ENCODE measurements at regions not wholly inside any gene's neighbourhood (a gene's known extent, or its start where the extent isn't known, plus 50 kb on each side); places are given as distances from the start of the nearest gene placed in this dataset.

- no peak for TF ChIP-seq EP300 (IDR thresholded peaks at IDR 0.05)
- TF ChIP-seq CTCF (IDR thresholded peaks at IDR 0.05): no peak
- no peak for TF ChIP-seq POLR2A (IDR thresholded peaks at IDR 0.05)
- no peak overlapping the region for H3K27ac ChIP-seq
- no peak overlapping the region for H3K4me3 ChIP-seq
- no peaks in the 10 kb centered on the region for H3K9me3 ChIP-seq
- H3K27me3 ChIP-seq: no peaks in the 10 kb centered on the region
- H3K36me3 ChIP-seq: no peaks in the 10 kb centered on the region
- 63 to 87% (median 85%) methylated on average over 1 of the region's 1 CpG for WGBS, 3 donors
- intact Hi-C loops (cut with DNase I): no loop called here
- no peaks in the 10 kb centered on the region for H3K4me1 ChIP-seq (ENCODE audit: insufficient read depth)
- no peak for DNase-seq
These were observed 568.8 kb upstream of the ADARB2 start for GRCh38 chr10:2306081-2306480.

GRCh38 chr10:2303169-2303568 is 565.8 kb upstream of the ADARB2 start:
- Histone ChIP-seq H3K27me3 (no peaks in the 10 kb centered on the region), H3K36me3 (no peaks in the 10 kb centered on the region), H3K27ac (no peak overlapping the region), H3K9me3 (no peaks in the 10 kb centered on the region), H3K4me1 (ENCODE audit: insufficient read depth) (no peaks in the 10 kb centered on the region), H3K4me3 (no peak overlapping the region)
- no peak for TF ChIP-seq CTCF (IDR thresholded peaks at IDR 0.05)
- no peak for TF ChIP-seq EP300 (IDR thresholded peaks at IDR 0.05)
- no peak for TF ChIP-seq POLR2A (IDR thresholded peaks at IDR 0.05)
- intact Hi-C loops (cut with DNase I): no loop called here
- WGBS, 3 donors: 62 to 74% (median 66%) methylated on average over 2 of the region's 2 CpGs
- no peak for DNase-seq

- 86 to 89% (median 88%) methylated on average over 8 of the region's 8 CpGs for WGBS, 3 donors
- Histone ChIP-seq H3K4me3 (no peak overlapping the region), H3K27ac (no peak overlapping the region), H3K27me3 (no peaks in the 10 kb centered on the region), H3K4me1 (ENCODE audit: insufficient read depth) (no peaks in the 10 kb centered on the region), H3K9me3 (no peaks in the 10 kb centered on the region), H3K36me3 (no peaks in the 10 kb centered on the region)
- intact Hi-C loops (cut with DNase I): no loop called here
- TF ChIP-seq EP300 (IDR thresholded peaks at IDR 0.05): no peak
- TF ChIP-seq CTCF (IDR thresholded peaks at IDR 0.05): no peak
- TF ChIP-seq POLR2A (IDR thresholded peaks at IDR 0.05): no peak
- DNase-seq: no peak
These were observed 563.9 kb upstream of the ADARB2 start for GRCh38 chr10:2301227-2301626.

GRCh38 chr10:2300231-2300630 is 562.9 kb upstream of the ADARB2 start:
- no peaks in the 10 kb centered on the region for H3K27me3 ChIP-seq
- H3K4me3 ChIP-seq: no peak overlapping the region
- H3K27ac ChIP-seq: no peak overlapping the region
- intact Hi-C loops (cut with DNase I): no loop called here
- no peaks in the 10 kb centered on the region for H3K4me1 ChIP-seq (ENCODE audit: insufficient read depth)
- no peak for TF ChIP-seq EP300 (IDR thresholded peaks at IDR 0.05)
- no peak for TF ChIP-seq POLR2A (IDR thresholded peaks at IDR 0.05)
- TF ChIP-seq CTCF (IDR thresholded peaks at IDR 0.05): no peak
- H3K36me3 ChIP-seq: no peaks in the 10 kb centered on the region
- 55 to 69% (median 64%) methylated on average over 3 of the region's 3 CpGs for WGBS, 3 donors
- H3K9me3 ChIP-seq: no peaks in the 10 kb centered on the region
- no peak for DNase-seq
